B cell (primary cell): ENCODE measurements at regions not wholly inside any gene's neighbourhood (a gene's known extent, or its start where the extent isn't known, plus 50 kb on each side); places are given as distances from the start of the nearest gene placed in this dataset.

Source experiments
- ATAC-seq: fragments of 200-7000 bp; cut with Tn5 transposase; one replicate; pipeline ENCODE4 v1.10.0; 2021; ENCODE audit warnings: low read depth, mild to moderate bottlenecking, moderate number of reproducible peaks, moderate library complexity
- CTCF ChIA-PET: fragments of 350-600 bp; sonication (Branson Sonifier 250); formaldehyde crosslinking; loops from one replicate; lab custom pipeline; 2021; ENCODE audit warnings: antibody characterized with exemption, inconsistent platforms; lab: Charles Lee
- POLR2A ChIA-PET: fragments of 350-600 bp; sonication (Branson Sonifier 250); formaldehyde crosslinking; loops from one replicate; lab custom pipeline; 2021; ENCODE audit warnings: antibody characterized with exemption; lab: Charles Lee
- DNase-seq: peaks from one replicate; pipeline ENCODE4 v3.0.0; 2013
- H2AFZ ChIP-seq: 2 replicates; pipeline ENCODE4 v1.6.1; 2012; ENCODE audit warnings: mild to moderate bottlenecking, low read depth, low read length; ENCODE audit not compliant: insufficient read depth, poor library complexity, severe bottlenecking
- H3K27ac ChIP-seq, 2 donors: 1 replicate in 1 of 2; 2 replicates in 1 of 2; pipeline ENCODE4 v1.5.1; 2012 to 2013; ENCODE audit warnings: low read length in 2 of 2, mild to moderate bottlenecking in 2 of 2, moderate library complexity in 1 of 2
- H3K27me3 ChIP-seq, 4 experiments: fragments of 200-600 bp in 1 of 4; sonication (generic) in 1 of 4; replicated peaks in 1 of 4; 1 replicate in 2 of 4; 2 replicates in 2 of 4; pipeline versions ENCODE4 v1.6.1 to v1.7.0; 2013 to 2016; ENCODE audit warnings: low read length in 3 of 4, mild to moderate bottlenecking in 2 of 4, mixed read lengths in 1 of 4, moderate library complexity in 1 of 4; ENCODE audit not compliant: insufficient read depth in 4 of 4, control insufficient read depth in 3 of 4; ENCODE audit errors: control extremely low read depth in 1 of 4
- H3K36me3 ChIP-seq, 2 experiments: replicated peaks in 1 of 2; 1 replicate in 1 of 2; 2 replicates in 1 of 2; pipeline versions ENCODE4 v1.6.1 to v1.7.1; 2013; ENCODE audit warnings: low read length in 1 of 2; ENCODE audit not compliant: insufficient read depth in 2 of 2, control insufficient read depth in 1 of 2; ENCODE audit errors: control extremely low read depth in 1 of 2, extremely low read depth in 1 of 2
- H3K4me1 ChIP-seq, 2 donors: fragments of 200-600 bp in 1 of 2; sonication (generic) in 1 of 2; 1 replicate in 1 of 2; 2 replicates in 1 of 2; pipeline versions ENCODE4 v1.5.1 to v1.6.1; 2013 to 2017; ENCODE audit warnings: low read length in 2 of 2; ENCODE audit not compliant: control insufficient read depth in 2 of 2, insufficient read depth in 2 of 2
- H3K4me2 ChIP-seq: replicated peaks from 2 replicates; pipeline ENCODE3; 2012; ENCODE audit warnings: mild to moderate bottlenecking, low read depth, low read length; ENCODE audit not compliant: poor library complexity, severe bottlenecking
- H3K4me3 ChIP-seq, 5 experiments: fragments of 200-600 bp in 1 of 5; sonication (generic) in 1 of 5; 1 replicate in 3 of 5; 2 replicates in 2 of 5; pipeline versions ENCODE4 v1.5.1 to v1.7.0; 2011 to 2016; ENCODE audit warnings: low read length in 4 of 5, mild to moderate bottlenecking in 4 of 5, low read depth in 2 of 5, control low read depth in 1 of 5, moderate library complexity in 1 of 5; ENCODE audit not compliant: insufficient read depth in 1 of 5; ENCODE audit errors: control extremely low read depth in 1 of 5, extremely low read depth in 1 of 5
- H3K79me2 ChIP-seq: fragments of 200-600 bp; sonication (generic); one replicate; pipeline ENCODE4 v1.6.0; 2016; ENCODE audit warnings: low read length; ENCODE audit not compliant: control insufficient read depth, insufficient read depth
- H3K9ac ChIP-seq: fragments of 200-600 bp; sonication (generic); 2 replicates; pipeline ENCODE4 v1.6.1; 2017; ENCODE audit warnings: mild to moderate bottlenecking, low read length, moderate library complexity
- H3K9me3 ChIP-seq, 3 donors: one replicate each; pipeline versions ENCODE4 v1.6.1 to v1.7.1; 2013; ENCODE audit warnings: low read length in 2 of 3; ENCODE audit not compliant: control insufficient read depth in 2 of 3, insufficient read depth in 1 of 3; ENCODE audit errors: control extremely low read depth in 1 of 3
- H4K20me1 ChIP-seq: 2 replicates; pipeline ENCODE4 v1.6.0; 2012; ENCODE audit warnings: mild to moderate bottlenecking, low read length; ENCODE audit not compliant: insufficient read depth, control insufficient read depth, poor library complexity, severe bottlenecking
- H3K27ac Mint-ChIP-seq: one replicate; pipeline ENCODE4 v1.8.0; 2021; ENCODE audit warnings: mixed read lengths
- H3K27me3 Mint-ChIP-seq: one replicate; pipeline ENCODE4 v1.8.0; 2021; ENCODE audit warnings: mixed read lengths
- H3K4me1 Mint-ChIP-seq: one replicate; pipeline ENCODE4 v1.8.0; 2021; ENCODE audit warnings: mixed read lengths
- H3K4me3 Mint-ChIP-seq: one replicate; pipeline ENCODE4 v1.8.0; 2021; ENCODE audit warnings: mixed read lengths
- H3K9me3 Mint-ChIP-seq: one replicate; pipeline ENCODE4 v1.8.0; 2022; ENCODE audit warnings: mixed read lengths; ENCODE audit not compliant: insufficient read depth
- CTCF ChIP-seq: fragments of 200-600 bp; IDR thresholded peaks from one replicate; pipeline ENCODE4 v1.8.0; 2022; ENCODE audit warnings: antibody characterized with exemption, mild to moderate bottlenecking
- EZH2 ChIP-seq: IDR thresholded peaks from 2 replicates; pipeline ENCODE4 v1.6.1; 2012; ENCODE audit warnings: borderline replicate concordance, low read depth, mild to moderate bottlenecking, moderate library complexity, low read length; ENCODE audit not compliant: insufficient read depth, poor library complexity, severe bottlenecking
- WGBS: methylation state at CpG from one replicate; pipeline ENCODE4 v1.1.5; 2013; ENCODE audit warnings: missing lambda C conversion rate; ENCODE audit not compliant: insufficient coverage; 5-methylcytosine and 5-hydroxymethylcytosine counted together
- intact Hi-C: fragments of 100-400 bp; cut with micrococcal nuclease; formaldehyde crosslinking; loops from one replicate; pipeline ENCODE4 v1.10.0; 2022

- H3K4me1 Mint-ChIP-seq = no peaks in the 10 kb centered on the region
- no peaks in the 10 kb centered on the region for H3K27me3 Mint-ChIP-seq
- peaks cover 8% of the 10 kb centered on the region for H3K9me3 Mint-ChIP-seq
- no peak overlapping the region for H3K4me3 Mint-ChIP-seq
- intact Hi-C loops = no loop called here
- no peak for ATAC-seq
- no peaks in the 10 kb centered on the region for H3K79me2 ChIP-seq
- H3K9ac ChIP-seq = no peak overlapping the region
- H3K4me2 ChIP-seq = no peak overlapping the region
- no peak overlapping the region for H3K27ac ChIP-seq
- no peak overlapping the region for H2AFZ ChIP-seq
- WGBS = 58% methylated on average over 2 of the region's 2 CpGs
- ChIA-PET CTCF (no interaction called here), POLR2A (no interaction called here)
- H3K36me3 ChIP-seq = no peaks in the 10 kb centered on the region
- TF ChIP-seq EZH2 (no peak), CTCF (no peak)
- no peak overlapping the region for H3K4me3 ChIP-seq
- H3K27me3 ChIP-seq = no peaks in the 10 kb centered on the region
- no peaks in the 10 kb centered on the region for H3K4me1 ChIP-seq
- no peak for DNase-seq
- H3K9me3 ChIP-seq = peaks cover 0 to 14% (median 0%) of the 10 kb centered on the region in 3 donors
- no peaks in the 10 kb centered on the region for H4K20me1 ChIP-seq
- H3K27ac Mint-ChIP-seq = no peak overlapping the region
These were observed 251.0 kb upstream of the FAR2 start for GRCh38 chr12:28898038-28898437.

DNA sequence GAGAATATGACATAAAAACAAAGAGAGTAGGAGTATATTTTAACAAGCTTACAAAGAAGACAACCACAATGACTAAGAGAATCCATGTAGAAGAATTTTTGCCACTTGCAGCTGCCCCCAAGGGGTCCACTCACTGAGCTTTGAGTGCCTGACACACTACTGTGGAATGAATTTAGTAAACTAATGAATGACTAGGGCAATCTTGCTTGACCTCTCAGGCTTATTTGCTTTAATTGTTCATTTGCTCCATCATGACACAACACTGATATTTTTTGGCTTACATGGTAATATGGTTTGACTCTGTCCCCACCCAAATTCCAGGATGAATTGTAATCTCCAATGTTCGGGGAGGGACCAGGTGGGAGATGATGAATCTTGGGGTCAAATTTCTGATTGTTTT lies 249.1 kb upstream of the FAR2 start:
- Mint-ChIP-seq H3K4me3 (no peak overlapping the region), H3K9me3 (peaks cover 10% of the 10 kb centered on the region), H3K4me1 (no peaks in the 10 kb centered on the region), H3K27me3 (no peaks in the 10 kb centered on the region), H3K27ac (no peak overlapping the region)
- Histone ChIP-seq H3K36me3 (no peaks in the 10 kb centered on the region), H3K9ac (no peak overlapping the region), H3K9me3 (peaks cover 0 to 14% (median 0%) of the 10 kb centered on the region in 3 donors), H3K79me2 (no peaks in the 10 kb centered on the region), H4K20me1 (no peaks in the 10 kb centered on the region), H3K4me2 (no peak overlapping the region), H3K27ac (no peak overlapping the region), H3K4me1 (no peaks in the 10 kb centered on the region), H3K27me3 (no peaks in the 10 kb centered on the region), H2AFZ (no peak overlapping the region), H3K4me3 (no peak overlapping the region)
- no CpG with 5 or more reads among the region's 1 CpG for WGBS
- intact Hi-C loops = no loop called here
- ATAC-seq (no peak), DNase-seq (no peak)
- ChIA-PET POLR2A (no interaction called here), CTCF (no interaction called here)
- TF ChIP-seq EZH2 = no peak
- no peak for TF ChIP-seq CTCF
